ENCODE measurements at regions not wholly inside any gene's neighbourhood (a gene's known extent, or its start where the extent isn't known, plus 50 kb on each side); places are given as distances from the start of the nearest gene placed in this dataset.

DNA sequence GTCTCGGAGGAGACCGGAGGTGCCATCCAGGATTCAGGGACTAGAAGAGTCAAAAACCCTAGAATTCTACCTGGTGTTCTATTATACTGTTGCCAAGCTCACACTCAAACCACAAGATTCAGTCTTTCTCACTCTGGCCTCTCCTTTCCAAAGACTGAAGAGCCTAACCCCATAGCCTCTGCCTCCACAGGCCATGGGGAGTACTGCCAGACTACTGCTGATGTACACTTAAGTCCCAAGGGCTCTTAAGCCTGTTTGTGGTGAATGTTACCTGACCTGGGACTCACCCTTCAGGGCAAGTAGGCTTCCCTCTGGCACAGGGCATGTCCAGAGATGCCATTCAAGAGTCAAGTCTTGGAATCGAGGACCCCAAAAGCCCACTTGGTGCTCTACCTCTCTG is 58.9 kb upstream of the IRS4 start:
- DNase-seq = no peak

All from kidney glomerular epithelial cell (primary cell).